GM23338 (cell line): ENCODE measurements at regions not wholly inside any gene's neighbourhood (a gene's known extent, or its start where the extent isn't known, plus 50 kb on each side); places are given as distances from the start of the nearest gene placed in this dataset.

Experiments used
- ATAC-seq: fragments of 200-7000 bp; cut with Tn5 transposase; 3 replicates; pipeline ENCODE4 v1.9.1; 2020
- DNase-seq: peaks from one replicate; pipeline ENCODE4 v3.0.0-alpha.2; 2015; ENCODE audit warnings: low spot score
- H2AFZ ChIP-seq: fragments of 200-600 bp; sonication (generic); 2 replicates; pipeline ENCODE4 v1.8.0; 2016; ENCODE audit warnings: antibody characterized with exemption, mild to moderate bottlenecking, moderate library complexity
- H3F3A ChIP-seq: fragments of 200-600 bp; sonication (generic); replicated peaks from 2 replicates; pipeline ENCODE4 v1.8.0; 2017; ENCODE audit warnings: antibody characterized with exemption, mixed run types, low read depth
- H3K27ac ChIP-seq: fragments of 200-600 bp; sonication (generic); 2 replicates; pipeline ENCODE4 v1.6.1; 2016; ENCODE audit warnings: low read depth
- H3K27me3 ChIP-seq: fragments of 200-600 bp; sonication (generic); 2 replicates; pipeline ENCODE4 v1.8.0; 2016; ENCODE audit warnings: mild to moderate bottlenecking, mixed run types, moderate library complexity; ENCODE audit not compliant: insufficient read depth
- H3K36me3 ChIP-seq: fragments of 200-600 bp; sonication (generic); 2 replicates; pipeline ENCODE4 v1.8.0; 2016; ENCODE audit warnings: mild to moderate bottlenecking; ENCODE audit not compliant: insufficient read depth
- H3K4me1 ChIP-seq: fragments of 200-600 bp; sonication (generic); 2 replicates; pipeline ENCODE4 v1.8.0; 2016; ENCODE audit warnings: mild to moderate bottlenecking, moderate library complexity; ENCODE audit not compliant: insufficient read depth
- H3K4me2 ChIP-seq: fragments of 200-600 bp; sonication (generic); 2 replicates; pipeline ENCODE4 v1.7.1; 2017; ENCODE audit warnings: mixed run types
- H3K4me3 ChIP-seq: fragments of 200-600 bp; sonication (generic); 2 replicates; pipeline ENCODE4 v1.6.1; 2016; ENCODE audit warnings: mixed run types
- H3K79me2 ChIP-seq: fragments of 200-600 bp; sonication (generic); replicated peaks from 2 replicates; pipeline ENCODE4 v1.8.0; 2017; ENCODE audit warnings: mild to moderate bottlenecking; ENCODE audit not compliant: insufficient read depth
- H3K9me2 ChIP-seq: fragments of 200-600 bp; sonication (generic); 2 replicates; pipeline ENCODE4 v1.8.0; 2017; ENCODE audit not compliant: insufficient read depth
- H4K20me1 ChIP-seq: fragments of 200-600 bp; sonication (generic); replicated peaks from 2 replicates; pipeline ENCODE4 v1.8.0; 2017; ENCODE audit warnings: mild to moderate bottlenecking; ENCODE audit not compliant: insufficient read depth
- H3K27ac Mint-ChIP-seq: 2 replicates; pipeline ENCODE4 v1.8.0; 2020; ENCODE audit warnings: inconsistent platforms, mild to moderate bottlenecking, moderate library complexity, mixed read lengths
- H3K27me3 Mint-ChIP-seq: 3 replicates; pipeline ENCODE4 v1.8.0; 2022; ENCODE audit warnings: low read depth, mild to moderate bottlenecking, moderate library complexity, mixed read lengths, inconsistent platforms; ENCODE audit not compliant: insufficient read depth, poor library complexity
- H3K36me3 Mint-ChIP-seq: 3 replicates; pipeline ENCODE4 v1.8.0; 2021; ENCODE audit warnings: low read depth, mild to moderate bottlenecking, inconsistent platforms, moderate library complexity, mixed read lengths
- H3K4me1 Mint-ChIP-seq: 3 replicates; pipeline ENCODE4 v1.8.0; 2020; ENCODE audit warnings: mild to moderate bottlenecking, inconsistent platforms, mixed read lengths
- H3K4me3 Mint-ChIP-seq: 3 replicates; pipeline ENCODE4 v1.8.0; 2021; ENCODE audit warnings: moderate library complexity, mild to moderate bottlenecking, inconsistent platforms, mixed read lengths
- H3K9me3 Mint-ChIP-seq: 3 replicates; pipeline ENCODE4 v1.8.0; 2020; ENCODE audit warnings: moderate library complexity, mild to moderate bottlenecking, inconsistent platforms, mixed read lengths
- CREB1 ChIP-seq: fragments of 250-450 bp; sonication (Bioruptor Pico); IDR thresholded peaks from 2 replicates; pipeline ENCODE4 v1.5.0; 2020; ENCODE audit warnings: low read depth, mild to moderate bottlenecking, moderate library complexity
- EZH2 ChIP-seq: fragments of 200-600 bp; sonication (generic); IDR thresholded peaks from one replicate; pipeline ENCODE4 v1.8.0; 2017; ENCODE audit warnings: antibody characterized with exemption, mild to moderate bottlenecking, low read depth; ENCODE audit not compliant: unreplicated experiment
- EZH2phosphoT487 ChIP-seq: fragments of 200-600 bp; sonication (generic); IDR thresholded peaks from one replicate; pipeline ENCODE4 v1.8.1; 2018; ENCODE audit warnings: antibody characterized with exemption; ENCODE audit not compliant: unreplicated experiment
- JUNB ChIP-seq: IDR thresholded peaks from one replicate; pipeline ENCODE4 v1.6.1; 2016; ENCODE audit warnings: antibody characterized with exemption; ENCODE audit not compliant: unreplicated experiment
- NANOG ChIP-seq: IDR thresholded peaks from 2 replicates; pipeline ENCODE4 v1.6.1; 2016; ENCODE audit warnings: antibody characterized with exemption, borderline replicate concordance
- POLR2AphosphoS5 ChIP-seq: IDR thresholded peaks from 2 replicates; pipeline ENCODE4 v1.6.1; 2016; ENCODE audit warnings: antibody characterized with exemption, low read depth
- STAT1 ChIP-seq: IDR thresholded peaks from one replicate; pipeline ENCODE4 v1.6.1; 2016; ENCODE audit warnings: antibody characterized with exemption; ENCODE audit not compliant: unreplicated experiment
- ZNF114 ChIP-seq: fragments of 250-450 bp; sonication (Bioruptor Pico); IDR thresholded peaks from 2 replicates; pipeline ENCODE4 v1.5.0; 2020; ENCODE audit warnings: mild to moderate bottlenecking, moderate library complexity
- ZNF331 ChIP-seq: fragments of 250-450 bp; sonication (Bioruptor Pico); IDR thresholded peaks from 2 replicates; pipeline ENCODE4 v1.5.0; 2020; ENCODE audit warnings: low read depth, mild to moderate bottlenecking, moderate library complexity
- TF ChIP-seq, protein P1 (sequence below): fragments of 250-450 bp; sonication (Bioruptor Pico); IDR thresholded peaks from 2 replicates; pipeline ENCODE4 v1.5.0; 2020; ENCODE audit warnings: mild to moderate bottlenecking, moderate library complexity
- TF ChIP-seq, protein P2 (sequence below): IDR thresholded peaks from 2 replicates; pipeline ENCODE4 v1.6.1; 2016; ENCODE audit warnings: antibody characterized with exemption
- TF ChIP-seq, protein P3 (sequence below): IDR thresholded peaks from one replicate; pipeline ENCODE4 v1.6.1; 2018; ENCODE audit warnings: antibody characterized with exemption; ENCODE audit not compliant: unreplicated experiment
- TF ChIP-seq, protein P4 (sequence below), 2 experiments: fragments of 200-600 bp in 1 of 2; sonication (generic) in 1 of 2; conservative IDR thresholded peaks; 2 replicates each; pipeline versions ENCODE4 v1.5.1 to v1.6.1; 2016 to 2017; ENCODE audit warnings: antibody characterized with exemption in 2 of 2, low read depth in 2 of 2, mild to moderate bottlenecking in 2 of 2, moderate library complexity in 1 of 2

DNA sequence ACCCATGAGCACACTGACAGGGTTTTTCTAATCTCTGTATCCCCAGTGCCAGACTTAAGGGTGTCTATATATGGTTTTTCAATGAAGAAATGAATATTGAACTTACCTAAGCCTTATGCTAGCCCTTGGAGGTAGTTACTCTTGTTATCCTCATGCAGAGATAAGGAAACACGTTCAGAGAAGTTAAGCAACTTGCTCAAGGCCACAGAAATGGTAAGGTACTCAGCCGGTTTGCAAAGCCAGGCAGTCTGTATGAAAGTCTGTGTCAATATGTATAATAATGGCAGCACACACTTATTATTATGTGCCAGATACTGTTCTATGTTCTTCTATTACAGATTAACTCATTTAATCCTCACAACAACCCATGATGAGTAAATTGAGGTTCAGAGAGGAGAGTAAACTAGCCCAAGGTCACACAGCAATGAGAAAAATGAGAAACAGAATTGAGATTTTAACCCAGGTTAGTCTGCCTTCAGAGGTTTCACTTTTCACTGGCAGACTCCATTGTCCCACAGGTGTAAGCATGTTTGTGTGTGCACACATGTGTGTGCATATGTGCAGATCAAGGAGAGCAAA lies 54.6 kb upstream of the CSF3R start:
- no peaks in the 10 kb centered on the region for H3K36me3 Mint-ChIP-seq
- Histone ChIP-seq H3F3A (no peaks in the 10 kb centered on the region), H4K20me1 (no peaks in the 10 kb centered on the region), H3K4me3 (no peak overlapping the region), H3K36me3 (no peaks in the 10 kb centered on the region), H3K79me2 (no peaks in the 10 kb centered on the region), H2AFZ (no peak overlapping the region), H3K4me1 (no peaks in the 10 kb centered on the region), H3K4me2 (no peak overlapping the region), H3K27ac (no peak overlapping the region), H3K27me3 (no peaks in the 10 kb centered on the region), H3K9me2 (no peaks in the 10 kb centered on the region)
- TF ChIP-seq CREB1 (CRISPR knock-in tag) (no peak), STAT1 (no peak), EZH2 (no peak), EZH2phosphoT487 (no peak), ZNF331 (CRISPR knock-in tag) (no peak), ZNF114 (CRISPR knock-in tag) (no peak), NANOG (no peak), JUNB (no peak), POLR2AphosphoS5 (no peak)
- TF ChIP-seq, protein P1, sequence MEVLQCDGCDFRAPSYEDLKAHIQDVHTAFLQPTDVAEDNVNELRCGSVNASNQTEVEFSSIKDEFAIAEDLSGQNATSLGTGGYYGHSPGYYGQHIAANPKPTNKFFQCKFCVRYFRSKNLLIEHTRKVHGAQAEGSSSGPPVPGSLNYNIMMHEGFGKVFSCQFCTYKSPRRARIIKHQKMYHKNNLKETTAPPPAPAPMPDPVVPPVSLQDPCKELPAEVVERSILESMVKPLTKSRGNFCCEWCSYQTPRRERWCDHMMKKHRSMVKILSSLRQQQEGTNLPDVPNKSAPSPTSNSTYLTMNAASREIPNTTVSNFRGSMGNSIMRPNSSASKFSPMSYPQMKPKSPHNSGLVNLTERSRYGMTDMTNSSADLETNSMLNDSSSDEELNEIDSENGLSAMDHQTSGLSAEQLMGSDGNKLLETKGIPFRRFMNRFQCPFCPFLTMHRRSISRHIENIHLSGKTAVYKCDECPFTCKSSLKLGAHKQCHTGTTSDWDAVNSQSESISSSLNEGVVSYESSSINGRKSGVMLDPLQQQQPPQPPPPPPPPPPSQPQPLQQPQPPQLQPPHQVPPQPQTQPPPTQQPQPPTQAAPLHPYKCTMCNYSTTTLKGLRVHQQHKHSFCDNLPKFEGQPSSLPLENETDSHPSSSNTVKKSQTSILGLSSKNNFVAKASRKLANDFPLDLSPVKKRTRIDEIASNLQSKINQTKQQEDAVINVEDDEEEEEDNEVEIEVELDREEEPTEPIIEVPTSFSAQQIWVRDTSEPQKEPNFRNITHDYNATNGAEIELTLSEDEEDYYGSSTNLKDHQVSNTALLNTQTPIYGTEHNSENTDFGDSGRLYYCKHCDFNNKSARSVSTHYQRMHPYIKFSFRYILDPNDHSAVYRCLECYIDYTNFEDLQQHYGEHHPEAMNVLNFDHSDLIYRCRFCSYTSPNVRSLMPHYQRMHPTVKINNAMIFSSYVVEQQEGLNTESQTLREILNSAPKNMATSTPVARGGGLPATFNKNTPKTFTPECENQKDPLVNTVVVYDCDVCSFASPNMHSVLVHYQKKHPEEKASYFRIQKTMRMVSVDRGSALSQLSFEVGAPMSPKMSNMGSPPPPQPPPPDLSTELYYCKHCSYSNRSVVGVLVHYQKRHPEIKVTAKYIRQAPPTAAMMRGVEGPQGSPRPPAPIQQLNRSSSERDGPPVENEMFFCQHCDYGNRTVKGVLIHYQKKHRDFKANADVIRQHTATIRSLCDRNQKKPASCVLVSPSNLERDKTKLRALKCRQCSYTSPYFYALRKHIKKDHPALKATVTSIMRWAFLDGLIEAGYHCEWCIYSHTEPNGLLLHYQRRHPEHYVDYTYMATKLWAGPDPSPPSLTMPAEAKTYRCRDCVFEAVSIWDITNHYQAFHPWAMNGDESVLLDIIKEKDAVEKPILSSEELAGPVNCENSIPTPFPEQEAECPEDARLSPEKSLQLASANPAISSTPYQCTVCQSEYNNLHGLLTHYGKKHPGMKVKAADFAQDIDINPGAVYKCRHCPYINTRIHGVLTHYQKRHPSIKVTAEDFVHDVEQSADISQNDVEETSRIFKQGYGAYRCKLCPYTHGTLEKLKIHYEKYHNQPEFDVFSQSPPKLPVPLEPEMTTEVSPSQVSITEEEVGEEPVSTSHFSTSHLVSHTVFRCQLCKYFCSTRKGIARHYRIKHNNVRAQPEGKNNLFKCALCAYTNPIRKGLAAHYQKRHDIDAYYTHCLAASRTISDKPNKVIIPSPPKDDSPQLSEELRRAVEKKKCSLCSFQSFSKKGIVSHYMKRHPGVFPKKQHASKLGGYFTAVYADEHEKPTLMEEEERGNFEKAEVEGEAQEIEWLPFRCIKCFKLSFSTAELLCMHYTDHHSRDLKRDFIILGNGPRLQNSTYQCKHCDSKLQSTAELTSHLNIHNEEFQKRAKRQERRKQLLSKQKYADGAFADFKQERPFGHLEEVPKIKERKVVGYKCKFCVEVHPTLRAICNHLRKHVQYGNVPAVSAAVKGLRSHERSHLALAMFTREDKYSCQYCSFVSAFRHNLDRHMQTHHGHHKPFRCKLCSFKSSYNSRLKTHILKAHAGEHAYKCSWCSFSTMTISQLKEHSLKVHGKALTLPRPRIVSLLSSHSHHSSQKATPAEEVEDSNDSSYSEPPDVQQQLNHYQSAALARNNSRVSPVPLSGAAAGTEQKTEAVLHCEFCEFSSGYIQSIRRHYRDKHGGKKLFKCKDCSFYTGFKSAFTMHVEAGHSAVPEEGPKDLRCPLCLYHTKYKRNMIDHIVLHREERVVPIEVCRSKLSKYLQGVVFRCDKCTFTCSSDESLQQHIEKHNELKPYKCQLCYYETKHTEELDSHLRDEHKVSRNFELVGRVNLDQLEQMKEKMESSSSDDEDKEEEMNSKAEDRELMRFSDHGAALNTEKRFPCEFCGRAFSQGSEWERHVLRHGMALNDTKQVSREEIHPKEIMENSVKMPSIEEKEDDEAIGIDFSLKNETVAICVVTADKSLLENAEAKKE (CRISPR knock-in tag), result no peak
- TF ChIP-seq, protein P2, sequence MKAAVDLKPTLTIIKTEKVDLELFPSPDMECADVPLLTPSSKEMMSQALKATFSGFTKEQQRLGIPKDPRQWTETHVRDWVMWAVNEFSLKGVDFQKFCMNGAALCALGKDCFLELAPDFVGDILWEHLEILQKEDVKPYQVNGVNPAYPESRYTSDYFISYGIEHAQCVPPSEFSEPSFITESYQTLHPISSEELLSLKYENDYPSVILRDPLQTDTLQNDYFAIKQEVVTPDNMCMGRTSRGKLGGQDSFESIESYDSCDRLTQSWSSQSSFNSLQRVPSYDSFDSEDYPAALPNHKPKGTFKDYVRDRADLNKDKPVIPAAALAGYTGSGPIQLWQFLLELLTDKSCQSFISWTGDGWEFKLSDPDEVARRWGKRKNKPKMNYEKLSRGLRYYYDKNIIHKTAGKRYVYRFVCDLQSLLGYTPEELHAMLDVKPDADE, result no peak
- TF ChIP-seq, protein P3, sequence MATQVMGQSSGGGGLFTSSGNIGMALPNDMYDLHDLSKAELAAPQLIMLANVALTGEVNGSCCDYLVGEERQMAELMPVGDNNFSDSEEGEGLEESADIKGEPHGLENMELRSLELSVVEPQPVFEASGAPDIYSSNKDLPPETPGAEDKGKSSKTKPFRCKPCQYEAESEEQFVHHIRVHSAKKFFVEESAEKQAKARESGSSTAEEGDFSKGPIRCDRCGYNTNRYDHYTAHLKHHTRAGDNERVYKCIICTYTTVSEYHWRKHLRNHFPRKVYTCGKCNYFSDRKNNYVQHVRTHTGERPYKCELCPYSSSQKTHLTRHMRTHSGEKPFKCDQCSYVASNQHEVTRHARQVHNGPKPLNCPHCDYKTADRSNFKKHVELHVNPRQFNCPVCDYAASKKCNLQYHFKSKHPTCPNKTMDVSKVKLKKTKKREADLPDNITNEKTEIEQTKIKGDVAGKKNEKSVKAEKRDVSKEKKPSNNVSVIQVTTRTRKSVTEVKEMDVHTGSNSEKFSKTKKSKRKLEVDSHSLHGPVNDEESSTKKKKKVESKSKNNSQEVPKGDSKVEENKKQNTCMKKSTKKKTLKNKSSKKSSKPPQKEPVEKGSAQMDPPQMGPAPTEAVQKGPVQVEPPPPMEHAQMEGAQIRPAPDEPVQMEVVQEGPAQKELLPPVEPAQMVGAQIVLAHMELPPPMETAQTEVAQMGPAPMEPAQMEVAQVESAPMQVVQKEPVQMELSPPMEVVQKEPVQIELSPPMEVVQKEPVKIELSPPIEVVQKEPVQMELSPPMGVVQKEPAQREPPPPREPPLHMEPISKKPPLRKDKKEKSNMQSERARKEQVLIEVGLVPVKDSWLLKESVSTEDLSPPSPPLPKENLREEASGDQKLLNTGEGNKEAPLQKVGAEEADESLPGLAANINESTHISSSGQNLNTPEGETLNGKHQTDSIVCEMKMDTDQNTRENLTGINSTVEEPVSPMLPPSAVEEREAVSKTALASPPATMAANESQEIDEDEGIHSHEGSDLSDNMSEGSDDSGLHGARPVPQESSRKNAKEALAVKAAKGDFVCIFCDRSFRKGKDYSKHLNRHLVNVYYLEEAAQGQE, result no peak
- TF ChIP-seq, protein P4, sequence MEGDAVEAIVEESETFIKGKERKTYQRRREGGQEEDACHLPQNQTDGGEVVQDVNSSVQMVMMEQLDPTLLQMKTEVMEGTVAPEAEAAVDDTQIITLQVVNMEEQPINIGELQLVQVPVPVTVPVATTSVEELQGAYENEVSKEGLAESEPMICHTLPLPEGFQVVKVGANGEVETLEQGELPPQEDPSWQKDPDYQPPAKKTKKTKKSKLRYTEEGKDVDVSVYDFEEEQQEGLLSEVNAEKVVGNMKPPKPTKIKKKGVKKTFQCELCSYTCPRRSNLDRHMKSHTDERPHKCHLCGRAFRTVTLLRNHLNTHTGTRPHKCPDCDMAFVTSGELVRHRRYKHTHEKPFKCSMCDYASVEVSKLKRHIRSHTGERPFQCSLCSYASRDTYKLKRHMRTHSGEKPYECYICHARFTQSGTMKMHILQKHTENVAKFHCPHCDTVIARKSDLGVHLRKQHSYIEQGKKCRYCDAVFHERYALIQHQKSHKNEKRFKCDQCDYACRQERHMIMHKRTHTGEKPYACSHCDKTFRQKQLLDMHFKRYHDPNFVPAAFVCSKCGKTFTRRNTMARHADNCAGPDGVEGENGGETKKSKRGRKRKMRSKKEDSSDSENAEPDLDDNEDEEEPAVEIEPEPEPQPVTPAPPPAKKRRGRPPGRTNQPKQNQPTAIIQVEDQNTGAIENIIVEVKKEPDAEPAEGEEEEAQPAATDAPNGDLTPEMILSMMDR (conservative IDR thresholded peaks at IDR 0.05; ENCODE audit: low read depth in 2 of 2), result no peak
- H3K4me1 Mint-ChIP-seq, result no peaks in the 10 kb centered on the region; the same call in 2 of the 3 replicates
- no peaks in the 10 kb centered on the region; the same call in 2 of the 3 replicates for H3K9me3 Mint-ChIP-seq
- ATAC-seq (no peak), DNase-seq (no peak)
- H3K4me3 Mint-ChIP-seq, result no peak overlapping the region
- no peak overlapping the region for H3K27ac Mint-ChIP-seq
- H3K27me3 Mint-ChIP-seq, result peaks cover 4% of the 10 kb centered on the region
